GM20000 (cell line): ENCODE measurements at regions not wholly inside any gene's neighbourhood (a gene's known extent, or its start where the extent isn't known, plus 50 kb on each side); places are given as distances from the start of the nearest gene placed in this dataset.
A peak's percentile ranks its signal among the peaks of the same experiment; 100 is the strongest.

Experiments
- DNase-seq: peaks from one replicate; pipeline ENCODE4 v3.0.0; 2012; ENCODE audit warnings: low spot score
- CTCF ChIP-seq: IDR thresholded peaks from 2 replicates; pipeline ENCODE4 v1.5.1; 2012; ENCODE audit warnings: mild to moderate bottlenecking, control low read depth; ENCODE audit errors: extremely low read depth, missing control alignments

DNA sequence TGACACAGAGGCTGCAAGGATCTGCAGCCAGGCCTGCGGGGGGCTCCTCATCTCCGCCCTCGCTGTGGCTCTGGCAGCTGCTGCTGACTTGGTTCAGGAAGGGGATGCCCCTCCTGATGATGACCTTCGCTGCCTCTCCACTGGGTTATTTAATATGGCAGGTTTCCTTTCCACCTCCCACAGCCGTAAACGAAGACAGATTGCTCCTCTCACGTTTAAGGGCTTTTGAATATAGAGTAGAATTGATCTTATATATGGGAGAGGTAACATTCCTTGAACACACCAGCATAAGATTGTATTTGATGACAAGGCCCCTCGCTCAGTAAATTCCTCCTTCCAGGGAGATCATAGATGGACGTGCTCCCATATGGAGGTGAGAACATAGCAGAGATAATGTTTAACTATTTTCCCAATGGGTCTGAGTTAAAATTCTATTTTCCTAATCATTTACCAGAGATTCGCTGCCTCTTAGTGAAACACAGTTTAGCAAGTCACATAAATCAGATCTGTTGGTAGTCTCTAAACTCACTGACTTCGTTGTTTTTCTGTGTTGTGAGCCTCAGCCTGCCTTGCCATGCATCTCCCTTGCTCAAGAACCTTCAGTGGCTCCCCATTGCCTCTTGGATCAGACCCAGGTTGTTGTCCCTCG, 88.5 kb upstream of the AJAP1 start:
- DNase-seq = no peak
- TF ChIP-seq CTCF = no peak

DNA sequence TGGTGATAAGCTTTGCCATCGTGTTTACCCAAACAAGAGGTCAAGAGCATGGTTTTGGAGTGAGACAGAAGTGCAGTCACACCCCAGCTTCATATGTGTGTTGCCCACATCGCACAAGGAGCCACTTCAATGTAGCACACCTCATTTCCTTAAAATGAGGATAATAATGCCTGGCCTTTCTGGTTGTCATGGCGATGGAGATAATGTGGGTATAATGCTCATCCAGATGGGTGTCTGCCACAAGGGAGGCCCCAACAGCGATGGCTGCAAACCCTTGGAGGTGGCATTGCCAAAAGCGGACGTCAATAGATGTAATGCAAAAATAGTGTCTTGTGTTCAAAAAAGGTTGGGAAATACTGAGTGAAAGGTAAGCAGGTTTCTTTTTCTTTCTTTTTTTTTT, 83.1 kb upstream of the AJAP1 start:
- DNase-seq = no peak
- no peak for TF ChIP-seq CTCF

DNA sequence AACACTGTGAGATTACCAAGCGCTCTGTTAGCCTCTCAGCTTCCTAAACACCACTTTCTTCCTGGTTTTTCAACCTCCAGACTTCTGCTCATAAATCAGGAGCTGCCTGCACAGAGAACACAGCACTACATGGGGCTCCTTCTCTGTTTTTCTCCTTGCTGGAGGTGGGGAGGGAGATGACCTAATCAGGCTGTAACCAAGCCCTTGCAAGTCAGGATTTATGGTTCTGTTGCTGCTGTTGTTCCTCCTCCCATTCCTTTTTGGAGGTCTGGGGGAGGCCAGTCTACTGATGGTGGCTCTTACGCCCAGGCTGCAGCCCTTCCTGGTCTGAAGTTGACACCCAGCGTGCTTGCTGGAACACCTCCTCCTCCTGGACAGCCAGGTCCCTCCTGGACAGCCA, 80.9 kb upstream of the AJAP1 start:
- no peak for DNase-seq
- no peak for TF ChIP-seq CTCF

- no peak for DNase-seq
- TF ChIP-seq CTCF = no peak
These were observed 72.6 kb upstream of the AJAP1 start for GRCh38 chr1:4581807-4582206.

DNA sequence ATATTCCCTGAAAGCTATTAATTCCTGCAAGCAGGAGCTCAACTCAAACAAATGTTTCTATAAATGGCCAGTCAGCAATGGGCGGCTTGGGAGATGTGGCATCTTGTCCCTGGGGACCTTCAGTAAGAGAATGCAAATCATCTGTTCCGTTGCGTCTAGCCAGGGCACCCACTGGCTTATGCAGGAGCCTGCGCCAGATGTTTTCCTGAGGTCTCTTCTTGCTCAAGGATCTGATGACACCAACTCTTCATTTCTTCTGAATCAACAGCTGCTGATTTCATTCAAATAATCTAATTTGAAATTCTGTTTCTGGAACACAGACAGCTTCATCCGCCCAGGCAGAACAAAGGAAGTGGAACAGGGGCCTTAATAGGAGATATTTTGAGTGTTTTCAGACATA, 70.0 kb upstream of the AJAP1 start:
- TF ChIP-seq CTCF = no peak
- no peak for DNase-seq

DNA sequence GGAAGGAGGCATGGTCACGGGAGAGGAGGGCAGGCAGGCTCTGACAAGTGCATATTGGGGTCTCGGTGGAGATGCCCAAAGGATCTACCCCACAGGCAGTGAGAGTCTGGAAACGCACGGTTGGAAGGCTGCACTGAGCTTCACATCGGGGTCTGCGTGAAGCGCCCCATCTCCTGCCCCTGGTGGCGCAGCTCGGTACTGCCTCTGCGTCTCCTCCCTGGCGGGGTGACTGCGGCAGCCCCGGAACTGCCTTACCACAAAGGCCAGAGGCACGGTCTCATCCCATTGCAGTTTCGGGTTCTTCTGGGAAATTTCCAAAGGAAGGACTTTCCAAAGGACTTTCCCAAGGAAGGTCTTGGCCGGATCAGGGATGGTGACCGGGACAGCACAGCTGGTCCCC, 69.2 kb upstream of the AJAP1 start:
- peak; percentile 59 for DNase-seq
- no peak for TF ChIP-seq CTCF

GRCh38 chr1:4585705-4586104, 68.7 kb upstream of the AJAP1 start:
- no peak for TF ChIP-seq CTCF
- DNase-seq = no peak
